ENCODE measurements at regions not wholly inside any gene's neighbourhood (a gene's known extent, or its start where the extent isn't known, plus 50 kb on each side); places are given as distances from the start of the nearest gene placed in this dataset.

DNA sequence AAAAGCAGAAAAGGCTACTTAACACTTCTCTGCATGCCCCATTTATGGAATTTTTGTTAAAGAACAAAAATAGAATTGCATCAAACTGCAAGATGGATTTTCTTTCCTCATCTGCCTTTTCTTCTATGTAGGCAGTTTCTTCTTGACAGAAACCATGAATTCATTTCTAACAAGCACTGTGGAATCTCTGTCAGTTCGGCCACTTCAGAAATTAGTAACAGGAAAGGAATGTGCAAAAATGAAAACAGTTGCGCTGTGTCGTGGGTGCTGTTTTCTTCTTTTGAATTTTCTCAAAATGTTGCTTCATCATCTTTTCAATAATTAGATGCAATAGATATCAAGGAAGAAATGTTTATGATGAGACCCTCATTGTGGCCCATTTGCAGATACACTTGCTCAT, 151.6 kb downstream of the FOXB1 start:
- Histone ChIP-seq H3K27me3 (ENCODE audit: control insufficient read depth, insufficient read depth, low read length, poor library complexity, severe bottlenecking) (no peaks in the 10 kb centered on the region), H3K9me3 (ENCODE audit: control insufficient read depth, low read length) (no peaks in the 10 kb centered on the region), H3K4me1 (ENCODE audit: control insufficient read depth, insufficient read depth, low read length) (peaks cover 8% of the 10 kb centered on the region), H3K4me3 (ENCODE audit: low read length) (no peak overlapping the region), H3K36me3 (ENCODE audit: control insufficient read depth, insufficient read depth, low read length) (no peaks in the 10 kb centered on the region), H3K9ac (ENCODE audit: extremely low read depth, low read length, poor library complexity, severe bottlenecking) (no peak overlapping the region), H3K27ac (ENCODE audit: low read depth, low read length) (no peak overlapping the region)
- WGBS, 2 experiments (ENCODE audit: insufficient coverage in 1 of 2, insufficient read length in 1 of 2) = 100% methylated on average over 1 to 2 of the region's 3 CpGs
- TF ChIP-seq, protein P1, sequence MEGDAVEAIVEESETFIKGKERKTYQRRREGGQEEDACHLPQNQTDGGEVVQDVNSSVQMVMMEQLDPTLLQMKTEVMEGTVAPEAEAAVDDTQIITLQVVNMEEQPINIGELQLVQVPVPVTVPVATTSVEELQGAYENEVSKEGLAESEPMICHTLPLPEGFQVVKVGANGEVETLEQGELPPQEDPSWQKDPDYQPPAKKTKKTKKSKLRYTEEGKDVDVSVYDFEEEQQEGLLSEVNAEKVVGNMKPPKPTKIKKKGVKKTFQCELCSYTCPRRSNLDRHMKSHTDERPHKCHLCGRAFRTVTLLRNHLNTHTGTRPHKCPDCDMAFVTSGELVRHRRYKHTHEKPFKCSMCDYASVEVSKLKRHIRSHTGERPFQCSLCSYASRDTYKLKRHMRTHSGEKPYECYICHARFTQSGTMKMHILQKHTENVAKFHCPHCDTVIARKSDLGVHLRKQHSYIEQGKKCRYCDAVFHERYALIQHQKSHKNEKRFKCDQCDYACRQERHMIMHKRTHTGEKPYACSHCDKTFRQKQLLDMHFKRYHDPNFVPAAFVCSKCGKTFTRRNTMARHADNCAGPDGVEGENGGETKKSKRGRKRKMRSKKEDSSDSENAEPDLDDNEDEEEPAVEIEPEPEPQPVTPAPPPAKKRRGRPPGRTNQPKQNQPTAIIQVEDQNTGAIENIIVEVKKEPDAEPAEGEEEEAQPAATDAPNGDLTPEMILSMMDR (conservative IDR thresholded peaks at IDR 0.05) = no peak
- no peaks in the 10 kb centered on the region for H3K36me3 Mint-ChIP-seq (ENCODE audit: low read depth)
- H3K4me3 Mint-ChIP-seq = no peak overlapping the region
- H3K27ac Mint-ChIP-seq = no peak overlapping the region
- DNase-seq = no peak
- no peaks in the 10 kb centered on the region for H3K9me3 Mint-ChIP-seq
- H3K27me3 Mint-ChIP-seq (ENCODE audit: insufficient read depth) = peaks cover 4% of the 10 kb centered on the region
- peaks cover 14% of the 10 kb centered on the region for H3K4me1 Mint-ChIP-seq

DNA sequence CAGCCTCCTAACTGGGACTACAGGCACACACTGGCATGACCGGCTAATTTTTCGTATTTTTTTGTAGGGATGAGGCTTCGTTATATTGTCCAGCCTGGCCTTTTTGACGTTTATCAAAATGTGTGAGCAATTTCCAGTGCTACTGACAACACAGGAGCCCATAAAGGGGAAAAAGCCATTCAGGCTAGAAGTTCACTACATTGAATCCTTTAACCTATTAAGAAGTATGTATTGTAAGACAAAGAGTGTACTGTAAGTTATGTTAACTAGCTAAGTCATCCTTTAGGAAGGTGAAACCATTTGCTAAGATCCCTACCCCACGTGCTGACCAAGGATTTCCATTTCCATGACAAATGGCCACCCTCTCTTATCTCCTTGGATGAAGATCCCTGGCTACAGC, 156.8 kb downstream of the FOXB1 start:
- Histone ChIP-seq H3K27ac (ENCODE audit: low read depth, low read length) (no peak overlapping the region), H3K27me3 (ENCODE audit: control insufficient read depth, insufficient read depth, low read length, poor library complexity, severe bottlenecking) (no peaks in the 10 kb centered on the region), H3K36me3 (ENCODE audit: control insufficient read depth, insufficient read depth, low read length) (no peaks in the 10 kb centered on the region), H3K4me3 (ENCODE audit: low read length) (no peak overlapping the region), H3K4me1 (ENCODE audit: control insufficient read depth, insufficient read depth, low read length) (no peaks in the 10 kb centered on the region), H3K9ac (ENCODE audit: extremely low read depth, low read length, poor library complexity, severe bottlenecking) (no peak overlapping the region), H3K9me3 (ENCODE audit: control insufficient read depth, low read length) (no peaks in the 10 kb centered on the region)
- Mint-ChIP-seq H3K36me3 (ENCODE audit: low read depth) (no peaks in the 10 kb centered on the region), H3K9me3 (no peaks in the 10 kb centered on the region), H3K4me3 (no peak overlapping the region), H3K4me1 (peaks cover 4% of the 10 kb centered on the region), H3K27ac (no peak overlapping the region), H3K27me3 (ENCODE audit: insufficient read depth) (peaks cover 5% of the 10 kb centered on the region)
- DNase-seq = no peak
- WGBS, 2 experiments (ENCODE audit: insufficient coverage in 1 of 2, insufficient read length in 1 of 2) = 73 to 74% methylated on average over 3 to 5 of the region's 5 CpGs
- TF ChIP-seq, protein P1 (conservative IDR thresholded peaks at IDR 0.05) = no peak

DNA sequence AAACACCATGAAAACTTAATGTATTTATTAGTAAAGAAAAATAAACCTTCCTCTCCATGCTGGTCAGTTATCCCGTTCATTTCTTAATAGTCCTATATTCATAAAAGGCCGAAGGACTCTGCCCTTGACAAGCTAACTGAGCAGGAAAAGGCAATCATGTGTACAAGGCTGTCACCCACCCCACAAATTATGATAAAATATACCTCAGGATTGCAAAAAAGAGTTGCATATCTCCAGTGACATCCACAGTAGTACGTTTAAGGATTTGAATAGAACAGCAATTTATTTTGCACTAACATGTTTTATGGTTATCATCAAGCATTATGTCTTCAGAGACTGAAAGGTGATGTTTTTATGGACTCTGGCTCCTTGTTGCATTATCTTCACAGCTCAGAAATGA, 157.6 kb downstream of the FOXB1 start:
- Mint-ChIP-seq H3K9me3 (no peaks in the 10 kb centered on the region), H3K27me3 (ENCODE audit: insufficient read depth) (peaks cover 5% of the 10 kb centered on the region)
- WGBS, 2 experiments (ENCODE audit: insufficient coverage in 1 of 2, insufficient read length in 1 of 2) = 67 to 97% methylated on average over 1 to 3 of the region's 3 CpGs

More for the DNA sequence above, 157.6 kb downstream of the FOXB1 start:
- Mint-ChIP-seq H3K4me3 (no peak overlapping the region), H3K27ac (no peak overlapping the region), H3K36me3 (ENCODE audit: low read depth) (no peaks in the 10 kb centered on the region), H3K4me1 (peaks cover 4% of the 10 kb centered on the region)
- Histone ChIP-seq H3K27ac (ENCODE audit: low read depth, low read length) (no peak overlapping the region), H3K9ac (ENCODE audit: extremely low read depth, low read length, poor library complexity, severe bottlenecking) (no peak overlapping the region), H3K4me1 (ENCODE audit: control insufficient read depth, insufficient read depth, low read length) (no peaks in the 10 kb centered on the region), H3K4me3 (ENCODE audit: low read length) (no peak overlapping the region), H3K36me3 (ENCODE audit: control insufficient read depth, insufficient read depth, low read length) (no peaks in the 10 kb centered on the region), H3K9me3 (ENCODE audit: control insufficient read depth, low read length) (no peaks in the 10 kb centered on the region), H3K27me3 (ENCODE audit: control insufficient read depth, insufficient read depth, low read length, poor library complexity, severe bottlenecking) (no peaks in the 10 kb centered on the region)
- TF ChIP-seq, protein P1 (conservative IDR thresholded peaks at IDR 0.05) = no peak
- no peak for DNase-seq
